Limb (tissue), 2 donors: ENCODE measurements at regions not wholly inside any gene's neighbourhood (a gene's known extent, or its start where the extent isn't known, plus 50 kb on each side); places are given as distances from the start of the nearest gene placed in this dataset.

Experiments used
- DNase-seq, 2 donors: peaks; one replicate each; pipeline ENCODE4 v3.0.0-alpha.2; 2016; ENCODE audit errors: extremely low spot score in 2 of 2

DNA sequence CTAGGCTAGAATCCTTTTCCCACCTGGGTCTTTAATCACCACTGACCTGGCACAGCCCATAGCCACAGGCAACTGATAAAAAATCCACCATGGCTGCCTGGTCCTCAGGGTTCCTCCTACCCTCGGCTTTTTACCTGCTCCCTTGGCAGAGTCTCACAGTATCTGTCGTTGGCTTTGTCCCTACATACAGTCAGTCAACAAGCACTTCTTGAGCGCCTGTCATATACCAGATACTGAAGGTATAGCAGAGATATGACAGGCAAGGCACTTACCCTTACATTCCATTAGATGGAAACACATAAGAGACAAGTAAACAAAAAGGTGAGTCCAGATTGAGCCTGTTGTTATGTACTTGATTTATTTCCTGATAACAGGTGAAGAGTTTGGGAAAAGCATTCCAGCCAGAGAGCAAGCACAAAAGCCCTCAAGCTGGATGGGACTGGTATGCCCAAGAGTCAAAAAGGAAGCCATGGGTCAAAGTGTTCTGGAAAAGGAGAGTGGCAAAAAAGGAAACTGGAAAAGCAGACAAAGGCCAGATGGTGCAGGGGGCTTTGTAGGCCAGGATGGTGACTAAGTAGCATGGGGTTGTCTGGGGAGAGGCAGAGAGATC lies 247.0 kb downstream of the CHD9NB start:
- no peak for DNase-seq

DNA sequence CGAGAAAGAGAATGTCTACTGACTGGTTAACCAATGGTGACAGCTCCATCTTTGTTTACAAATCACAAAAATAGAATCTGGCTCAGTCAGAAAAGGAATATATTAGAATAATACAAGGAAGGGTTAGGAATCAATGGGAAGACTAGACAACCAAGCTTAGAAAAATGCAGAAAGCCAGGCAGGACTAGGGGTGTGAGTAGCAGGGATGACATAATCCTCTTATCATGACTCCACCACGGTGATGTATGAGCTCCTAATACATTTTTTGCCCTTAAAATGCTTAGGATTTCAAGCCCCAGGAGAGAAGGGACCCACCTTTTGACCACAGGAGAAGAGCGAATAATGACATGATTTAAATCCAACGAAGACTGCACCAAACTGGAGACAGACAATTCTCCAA lies 252.3 kb downstream of the CHD9NB start:
- no peak for DNase-seq

GRCh38 chr16:52799149-52799548 lies 252.2 kb upstream of the TOX3 start:
- no peak for DNase-seq

DNA sequence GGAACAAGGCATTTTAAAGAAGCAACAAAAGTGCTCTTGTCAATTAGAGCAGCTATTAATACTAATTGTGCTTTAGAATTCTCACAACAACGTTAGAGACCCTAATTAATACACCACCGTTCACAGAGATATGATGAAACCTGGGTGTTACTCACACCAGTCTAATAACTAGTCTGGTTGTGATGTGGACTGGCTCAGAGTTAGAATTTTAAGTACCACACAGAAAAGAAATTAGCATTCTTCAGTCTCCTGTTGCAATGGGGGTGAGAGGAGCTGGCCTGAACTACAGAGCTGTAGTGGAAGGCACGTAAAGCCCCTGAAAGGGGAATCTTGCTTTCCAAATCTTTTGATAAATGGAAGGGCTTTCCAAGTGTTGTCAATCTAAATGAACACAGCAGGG lies 240.8 kb upstream of the TOX3 start:
- DNase-seq = no peak

GRCh38 chr16:52786091-52786490 lies 239.1 kb upstream of the TOX3 start:
- DNase-seq = no peak

GRCh38 chr16:52785653-52786052 lies 238.7 kb upstream of the TOX3 start:
- DNase-seq = no peak

DNA sequence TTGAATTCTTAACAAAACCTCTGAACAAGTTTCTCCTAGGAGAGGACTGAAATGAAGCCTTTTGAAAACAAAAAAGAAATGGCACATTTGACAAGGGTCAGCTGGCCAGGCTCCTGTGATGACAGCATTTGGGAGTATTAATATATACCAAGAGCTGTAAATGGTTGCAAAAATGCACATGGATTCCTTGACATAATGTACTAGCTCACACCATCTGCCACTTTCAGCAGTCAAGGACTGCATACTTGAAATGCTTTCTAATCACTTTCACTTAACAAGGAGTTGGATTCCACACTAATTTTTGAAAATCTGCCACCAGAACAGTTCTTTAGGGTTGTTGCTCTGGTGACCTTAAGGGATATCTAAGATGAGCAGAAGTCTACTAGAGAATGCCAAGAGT lies 236.7 kb upstream of the TOX3 start:
- DNase-seq = no peak

- no peak for DNase-seq
Observed at GRCh38 chr16:52781005-52781630, 234.2 kb upstream of the TOX3 start.

DNA sequence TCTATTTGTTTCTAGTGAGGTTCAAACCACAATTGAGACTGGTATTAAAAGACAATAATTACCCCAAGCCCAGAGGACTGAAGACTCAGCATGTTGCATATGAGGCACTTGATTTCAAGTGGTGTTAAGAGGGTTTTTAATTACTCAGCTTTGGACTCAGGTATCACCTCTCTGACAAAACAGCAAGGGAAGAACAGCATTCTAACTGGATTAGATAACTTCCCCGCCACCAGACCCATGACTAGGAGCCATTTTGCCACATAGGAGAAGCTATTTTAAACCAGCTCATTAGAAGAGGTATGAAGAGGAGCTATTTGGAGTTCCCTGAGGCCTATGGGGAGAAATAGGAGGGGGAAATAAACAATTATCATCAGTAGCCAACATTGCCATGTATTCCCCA lies 226.1 kb upstream of the TOX3 start:
- DNase-seq = no peak

DNA sequence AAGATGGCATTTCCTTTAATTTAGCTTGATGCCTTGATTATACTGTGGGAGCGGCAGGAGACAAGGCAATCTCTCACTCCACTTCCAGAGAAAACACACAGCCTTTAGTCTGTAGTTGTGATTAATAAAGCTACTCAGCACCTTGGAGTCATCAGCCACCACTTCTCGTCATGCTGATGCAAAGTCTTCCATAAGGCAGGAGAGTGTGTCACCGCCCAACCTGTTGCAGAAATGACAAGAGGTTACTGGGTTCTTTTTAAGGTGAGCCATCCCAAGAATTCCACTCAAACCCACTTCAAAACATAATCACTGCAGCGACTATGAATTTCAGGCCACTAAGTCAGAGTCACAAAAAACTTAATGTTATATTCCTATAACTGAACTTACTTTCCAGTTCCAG lies 223.9 kb upstream of the TOX3 start:
- no peak for DNase-seq

DNA sequence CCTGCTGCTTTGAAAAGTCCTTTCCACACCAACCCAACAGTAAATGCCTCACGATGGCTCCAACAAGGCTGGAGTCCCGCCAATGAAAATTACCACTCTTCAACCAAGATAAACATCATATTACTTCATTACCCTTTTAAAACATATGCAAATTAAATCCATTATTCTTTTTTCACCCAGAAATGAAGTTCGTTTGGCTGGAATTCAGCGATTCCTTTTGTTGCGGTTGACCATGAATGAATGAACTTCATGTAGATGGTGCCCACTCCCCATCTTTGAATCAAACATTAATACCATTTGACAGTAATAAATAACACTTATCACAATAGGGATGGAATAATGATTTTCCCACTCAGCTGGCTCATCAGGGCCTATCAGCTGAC lies 211.5 kb upstream of the TOX3 start:
- DNase-seq = no peak

DNA sequence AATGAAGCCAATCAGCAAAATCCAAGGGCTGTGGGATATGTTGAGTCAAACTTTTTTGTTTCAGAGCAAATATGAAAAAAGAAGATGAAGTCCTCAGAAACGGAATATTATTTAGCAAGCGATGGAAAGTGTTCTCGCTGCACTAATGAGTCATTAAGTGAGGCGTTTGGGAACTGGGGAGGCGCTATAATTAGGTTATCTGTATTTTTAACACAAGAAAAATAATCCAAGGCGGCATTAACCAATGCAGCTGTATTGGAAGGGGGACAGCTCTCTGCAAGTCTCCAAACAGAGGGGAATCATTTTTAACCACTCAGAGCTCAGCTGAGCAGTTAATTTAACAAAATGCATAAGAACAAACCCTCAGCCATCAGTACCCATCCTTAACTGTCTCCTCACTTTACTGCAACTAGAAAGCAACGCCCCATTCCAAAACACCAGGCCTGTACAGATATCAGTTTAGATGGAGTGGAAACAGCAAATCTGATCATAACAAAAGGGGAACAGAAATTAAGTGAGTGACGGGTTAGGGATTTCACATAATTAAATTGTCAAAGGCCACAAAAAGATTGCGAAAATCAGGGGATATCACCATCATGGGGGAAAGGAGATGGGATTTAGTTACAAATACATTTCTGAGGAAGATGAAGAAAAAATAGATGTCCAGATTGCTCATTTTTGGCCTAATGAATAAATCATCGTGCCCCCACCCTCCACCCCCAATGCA lies 211.0 kb upstream of the TOX3 start:
- DNase-seq = no peak

DNA sequence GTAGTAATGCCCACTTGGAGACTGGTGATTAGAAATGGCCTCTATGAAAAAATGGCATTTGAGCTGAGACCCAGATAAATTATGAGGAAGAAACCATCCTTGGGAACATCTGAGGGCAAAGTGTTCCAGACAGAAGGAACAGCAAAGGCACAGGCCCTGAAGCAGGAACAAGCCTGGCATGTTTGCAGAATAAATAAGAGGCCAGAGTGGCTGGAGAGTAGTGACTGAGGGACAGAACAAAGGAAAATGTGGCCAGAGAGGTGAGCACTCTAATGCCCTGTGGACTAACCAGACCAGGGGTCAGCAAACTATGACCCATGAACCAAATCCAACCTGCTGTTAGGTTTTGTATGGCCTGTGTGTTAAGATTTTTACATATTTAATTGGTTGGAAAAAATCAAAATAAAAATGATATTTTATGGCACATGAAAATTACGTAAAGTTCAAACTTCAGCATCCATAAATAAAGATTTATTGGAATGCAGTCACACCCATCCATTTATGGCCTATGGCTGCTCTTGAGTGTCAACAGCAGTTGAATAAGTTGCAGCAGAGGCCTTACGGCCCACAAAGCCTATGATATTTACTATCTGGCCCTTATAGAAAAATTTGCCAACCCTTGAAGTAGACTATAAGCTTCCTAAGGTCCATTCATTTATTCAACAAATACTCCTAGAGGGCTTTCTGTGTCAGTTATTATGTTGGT lies 210.0 kb upstream of the TOX3 start:
- no peak for DNase-seq

DNA sequence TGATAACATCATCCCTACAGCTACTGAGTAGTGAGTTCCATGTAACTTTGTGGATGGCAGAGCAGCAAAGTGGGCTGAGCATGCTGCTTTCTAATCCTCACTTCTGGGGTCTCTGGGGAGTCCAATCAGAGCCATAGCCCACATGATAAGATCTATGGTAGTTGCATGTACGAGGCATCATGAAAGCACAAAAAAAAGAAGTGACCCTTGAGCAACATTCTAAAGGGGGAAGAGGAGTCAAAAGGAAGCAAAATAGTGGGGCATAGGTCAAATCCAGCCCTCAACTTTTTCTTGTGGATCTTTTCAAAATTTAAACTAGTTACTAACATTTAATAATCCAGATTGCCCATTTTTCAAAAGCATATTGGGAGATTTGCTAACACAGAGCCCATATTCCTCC lies 208.5 kb upstream of the TOX3 start:
- no peak for DNase-seq

GRCh38 chr16:52751035-52751434 lies 204.1 kb upstream of the TOX3 start:
- no peak for DNase-seq

DNA sequence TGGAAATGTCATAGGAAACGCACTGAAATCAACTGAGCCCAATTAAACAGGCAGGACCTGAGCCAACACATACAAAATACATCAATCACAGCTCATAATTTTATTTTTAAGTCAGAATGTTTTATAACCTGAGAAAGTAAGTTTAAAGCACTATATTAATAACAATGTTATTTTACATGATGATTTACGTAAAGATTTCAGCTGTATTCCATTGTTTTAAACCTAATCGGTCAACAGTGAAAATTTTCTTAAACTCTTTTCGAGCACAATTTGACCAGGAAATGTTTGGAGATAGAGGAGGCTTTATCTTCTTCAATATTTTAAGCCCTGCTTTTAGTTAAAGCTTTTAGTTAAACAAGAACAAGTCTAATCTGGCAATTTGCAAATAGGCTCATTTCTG lies 201.8 kb upstream of the TOX3 start:
- no peak for DNase-seq

- no peak for DNase-seq
Observed at GRCh38 chr16:52747088-52747595, 200.2 kb upstream of the TOX3 start.

DNA sequence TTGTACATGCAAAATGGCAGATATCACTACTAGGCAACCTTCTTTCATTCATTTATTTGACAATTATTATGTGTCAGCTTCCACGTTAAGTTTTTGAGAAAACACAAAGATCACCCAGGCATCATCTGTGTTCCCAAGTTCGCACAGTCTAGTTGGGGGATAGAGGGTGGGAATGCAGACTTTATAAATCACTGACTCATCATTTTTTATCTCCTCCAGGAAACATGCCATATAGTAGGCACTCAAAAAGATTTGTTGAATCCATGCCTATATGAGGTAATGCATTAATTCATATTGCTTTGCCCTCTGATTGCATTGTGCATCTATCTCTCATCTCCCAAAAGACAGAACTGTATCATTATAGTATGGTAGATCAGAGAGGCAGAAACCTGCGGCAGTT lies 196.8 kb upstream of the TOX3 start:
- no peak for DNase-seq

GRCh38 chr16:52742608-52743170 lies 195.7 kb upstream of the TOX3 start:
- DNase-seq = no peak

- no peak for DNase-seq
Observed at GRCh38 chr16:52742052-52742451, 195.1 kb upstream of the TOX3 start.

DNA sequence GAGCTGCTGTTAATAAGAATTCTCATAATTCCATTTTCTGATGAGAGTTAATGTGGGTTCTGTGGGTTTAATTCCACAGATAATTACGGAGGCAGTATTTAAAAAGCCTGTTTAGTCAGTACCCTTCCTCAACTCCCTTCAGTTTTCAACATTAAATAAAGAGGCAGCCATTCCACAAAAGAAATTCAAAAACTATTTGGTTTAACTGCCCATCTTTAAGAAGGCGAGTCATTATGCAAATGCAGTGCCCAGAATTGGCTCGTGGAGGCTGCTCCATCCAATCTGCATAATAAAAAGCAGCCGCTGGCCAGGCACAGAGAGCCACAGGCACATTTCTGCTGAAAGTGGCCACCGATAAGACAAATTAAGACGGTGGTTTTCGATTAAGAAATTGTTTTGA lies 194.4 kb upstream of the TOX3 start:
- DNase-seq = no peak

DNA sequence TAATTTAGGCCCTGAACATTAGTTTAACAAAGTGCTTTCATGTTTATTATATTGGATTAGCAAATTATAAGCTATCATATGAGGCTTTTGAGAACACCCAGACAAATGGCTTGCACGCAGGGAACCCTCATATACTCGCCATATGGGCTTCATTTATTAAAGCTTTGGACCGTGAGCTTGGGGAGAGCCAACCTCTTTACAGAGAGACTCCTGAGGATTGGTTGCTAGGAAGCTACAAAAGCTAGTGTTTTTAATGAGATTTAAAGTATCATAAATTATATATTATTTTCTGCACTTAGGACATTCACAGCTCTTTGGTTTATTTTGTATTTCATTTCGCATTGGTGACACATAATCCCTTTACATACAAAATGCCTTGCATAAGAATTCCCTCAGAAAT lies 193.8 kb upstream of the TOX3 start:
- DNase-seq = no peak
